NCI-H1092 (cell line): ENCODE measurements at regions not wholly inside any gene's neighbourhood (a gene's known extent, or its start where the extent isn't known, plus 50 kb on each side); places are given as distances from the start of the nearest gene placed in this dataset.
"Not testable (repeated sequence)": the region's sequence is repeated elsewhere in the genome, so short reads cannot be mapped to it uniquely, and the experiment has no call there.

Source experiments
- DNase-seq: peaks from one replicate; lab custom pipeline; 2025; lab: John Stamatoyannopoulos, UW

DNA sequence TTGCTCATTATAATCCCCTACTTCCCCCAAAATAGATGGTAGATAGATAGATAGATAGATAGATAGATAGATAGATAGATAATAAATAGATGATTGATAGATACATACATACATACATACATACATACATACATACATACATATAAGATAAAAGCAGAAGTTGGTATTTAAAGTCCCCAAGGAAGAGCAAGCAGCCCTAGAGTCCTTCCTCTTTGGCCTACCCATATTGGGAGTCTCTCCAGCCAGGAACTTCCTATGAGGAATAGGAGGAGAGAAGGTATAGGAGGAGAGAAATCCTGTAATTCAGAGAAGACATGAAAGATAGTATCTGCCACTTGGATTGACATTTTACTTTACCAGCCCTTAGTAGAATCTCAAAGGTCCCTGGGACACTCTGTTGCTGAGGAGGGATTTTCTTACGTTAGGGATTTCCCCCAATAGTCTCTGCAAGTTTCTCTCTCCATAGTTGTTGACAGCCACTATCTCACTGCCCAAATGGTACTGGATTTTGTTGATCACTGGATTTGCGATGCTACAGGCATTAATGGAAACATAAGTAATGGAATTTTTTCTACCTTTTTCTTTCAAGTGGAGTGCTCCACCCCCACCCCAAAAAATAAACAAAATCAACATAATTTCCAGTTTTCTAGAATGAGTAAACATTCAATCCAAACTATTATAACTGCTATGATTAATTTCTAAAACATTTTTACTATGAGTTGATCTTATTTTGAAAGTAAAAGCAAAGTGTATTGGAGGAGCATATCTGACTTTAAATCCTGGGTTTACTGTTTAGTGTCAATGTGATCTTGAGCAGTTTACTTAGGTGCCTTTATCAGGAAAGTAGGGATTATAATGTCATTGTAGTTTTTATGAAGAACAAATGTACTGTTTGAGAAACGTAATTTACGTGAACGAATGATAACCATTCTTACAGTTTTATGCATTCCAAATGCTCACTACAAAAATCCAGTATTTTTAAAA is 93.2 kb upstream of the TNFSF4 start:
- no peak for DNase-seq

DNA sequence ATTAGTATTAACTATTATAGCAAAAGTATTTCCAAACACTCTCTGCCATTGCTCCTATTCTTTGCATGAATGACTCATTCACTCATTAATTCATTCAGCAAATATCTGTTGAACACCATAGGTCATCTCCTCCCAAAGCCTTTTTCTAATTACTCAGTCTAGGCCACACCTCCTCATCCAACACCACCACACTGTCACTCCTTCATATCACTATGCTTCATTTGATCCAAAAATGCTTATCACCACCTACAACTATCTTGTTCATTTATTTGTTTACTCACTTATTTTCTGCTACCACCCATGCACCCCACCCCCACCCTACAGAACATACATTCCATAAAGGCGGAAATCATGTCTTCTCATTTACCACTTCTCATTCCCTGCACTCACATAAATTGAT is 94.4 kb upstream of the TNFSF4 start:
- no peak for DNase-seq

GRCh38 chr1:173302366-173302765 is 95.2 kb upstream of the TNFSF4 start:
- no peak for DNase-seq

GRCh38 chr1:173302890-173303829 is 96.0 kb upstream of the TNFSF4 start:
- no peak for DNase-seq

- DNase-seq: no peak
Observed at GRCh38 chr1:173303984-173304383, 96.9 kb upstream of the TNFSF4 start.

- no peak for DNase-seq
Observed at GRCh38 chr1:173304529-173305227, 97.5 kb upstream of the TNFSF4 start.

- no peak for DNase-seq
Observed at GRCh38 chr1:173307845-173308244, 100.7 kb upstream of the TNFSF4 start.

GRCh38 chr1:173314656-173315055 is 107.5 kb upstream of the TNFSF4 start:
- no peak for DNase-seq

- DNase-seq: no peak
Observed at GRCh38 chr1:173315296-173315695, 108.2 kb upstream of the TNFSF4 start.

GRCh38 chr1:173318788-173319187 is 111.7 kb upstream of the TNFSF4 start:
- DNase-seq: no peak

DNA sequence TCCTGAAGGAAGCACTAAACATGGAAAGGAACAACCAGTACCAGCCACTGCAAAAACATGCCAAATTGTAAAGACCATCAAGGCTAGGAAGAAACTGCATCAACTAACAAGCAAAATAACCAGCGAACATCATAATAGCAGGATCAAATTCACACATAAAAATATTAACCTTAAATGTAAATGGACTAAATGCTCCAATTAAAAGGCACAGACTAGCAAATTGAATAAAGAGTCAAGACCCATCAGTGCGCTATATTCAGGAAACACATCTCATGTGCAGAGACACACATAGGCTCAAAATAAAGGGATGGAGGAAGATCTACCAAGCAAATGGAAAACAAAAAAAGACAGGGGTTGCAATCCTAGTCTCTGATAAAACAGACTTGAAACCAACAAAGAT is 117.2 kb upstream of the TNFSF4 start:
- not testable (repeated sequence) for DNase-seq

DNA sequence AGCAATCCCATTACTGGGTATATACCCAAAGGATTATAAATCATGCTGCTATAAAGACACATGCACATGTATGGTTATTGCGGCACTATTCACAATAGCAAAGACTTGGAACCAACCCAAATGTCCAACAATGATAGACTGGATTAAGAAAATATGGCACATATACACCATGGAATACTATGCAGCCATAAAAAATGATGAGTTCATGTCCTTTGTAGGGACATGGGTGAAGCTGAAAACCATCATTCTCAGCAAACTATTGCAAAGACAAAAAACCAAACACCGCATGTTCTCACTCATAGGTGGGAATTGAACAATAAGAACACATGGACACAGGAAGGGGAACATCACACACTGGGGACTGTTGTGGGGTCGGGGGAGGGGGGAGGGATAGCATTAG is 120.9 kb upstream of the TNFSF4 start:
- not testable (repeated sequence) for DNase-seq

- no peak for DNase-seq
Observed at GRCh38 chr1:173328961-173329360, 121.8 kb upstream of the TNFSF4 start.

DNA sequence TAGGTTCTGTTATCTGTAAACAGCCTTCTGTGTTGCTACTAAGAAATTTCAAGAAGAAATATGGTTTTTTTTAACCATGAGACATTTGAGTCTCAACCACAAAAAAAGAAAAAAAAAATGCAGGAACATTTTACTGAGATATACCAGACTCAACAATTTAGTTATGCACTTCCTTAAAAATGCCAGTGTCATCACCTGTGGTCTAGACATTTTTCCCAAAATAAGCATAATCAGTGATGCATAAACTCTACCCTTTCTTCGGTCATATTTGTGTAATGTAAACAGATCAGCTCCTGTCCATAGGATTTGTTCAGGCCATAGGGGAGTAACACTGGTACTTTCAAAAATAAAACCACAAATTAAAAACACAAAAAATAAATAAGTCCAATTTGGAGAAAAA is 122.6 kb upstream of the TNFSF4 start:
- no peak for DNase-seq

- DNase-seq: no peak
Observed at GRCh38 chr1:173330149-173330951, 123.2 kb upstream of the TNFSF4 start.

DNA sequence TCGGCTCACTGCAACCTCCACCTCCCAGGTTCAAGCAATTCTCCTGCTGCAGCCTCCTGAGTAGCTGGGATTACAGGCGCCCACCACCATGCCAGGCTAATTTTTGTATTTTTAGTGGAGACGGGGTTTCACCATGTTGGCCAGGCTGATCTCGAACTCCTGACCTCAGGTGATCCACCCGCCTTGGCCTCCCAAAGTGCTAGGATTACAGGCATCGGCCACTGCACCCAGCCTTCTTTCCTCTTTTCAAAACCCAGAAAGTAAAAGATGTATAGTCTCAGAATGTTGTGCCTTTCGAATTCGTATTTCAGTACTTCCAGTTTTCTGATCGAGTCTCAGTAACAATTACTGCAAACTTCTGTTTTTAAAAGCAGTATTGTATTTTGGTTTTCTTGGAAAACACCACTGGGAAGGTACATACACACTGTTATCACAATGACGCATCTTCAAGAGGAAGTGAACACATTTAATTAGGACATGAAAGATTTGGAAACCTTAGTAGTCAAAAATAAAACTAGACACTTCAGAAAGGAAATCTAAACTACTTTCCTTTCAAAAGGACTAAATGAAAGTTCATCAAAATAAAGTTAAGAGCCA is 123.9 kb upstream of the TNFSF4 start:
- not testable (repeated sequence) for DNase-seq

- no peak for DNase-seq
Observed at GRCh38 chr1:173332026-173332425, 124.9 kb upstream of the TNFSF4 start.

- DNase-seq: no peak
Observed at GRCh38 chr1:173333581-173333980, 126.5 kb upstream of the TNFSF4 start.

DNA sequence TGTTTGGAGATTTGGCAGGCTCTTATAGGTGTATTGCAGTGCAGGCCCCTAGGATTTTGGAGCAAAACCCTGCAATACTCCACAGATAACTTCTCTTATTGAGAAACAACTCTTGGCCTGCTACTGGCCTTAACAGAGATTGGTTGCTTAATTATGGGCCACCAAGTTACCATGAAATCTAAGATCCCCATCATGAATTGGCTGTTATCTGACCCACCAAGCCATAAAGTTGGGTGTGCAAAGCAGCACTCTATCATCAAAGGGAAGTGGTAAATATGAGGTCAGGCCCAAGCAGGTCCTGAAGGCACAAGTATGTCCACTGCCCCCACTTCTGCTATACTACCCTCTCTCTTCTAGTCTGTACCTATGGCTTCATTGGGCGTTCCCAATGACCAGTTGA is 130.0 kb upstream of the TNFSF4 start:
- DNase-seq: no peak

DNA sequence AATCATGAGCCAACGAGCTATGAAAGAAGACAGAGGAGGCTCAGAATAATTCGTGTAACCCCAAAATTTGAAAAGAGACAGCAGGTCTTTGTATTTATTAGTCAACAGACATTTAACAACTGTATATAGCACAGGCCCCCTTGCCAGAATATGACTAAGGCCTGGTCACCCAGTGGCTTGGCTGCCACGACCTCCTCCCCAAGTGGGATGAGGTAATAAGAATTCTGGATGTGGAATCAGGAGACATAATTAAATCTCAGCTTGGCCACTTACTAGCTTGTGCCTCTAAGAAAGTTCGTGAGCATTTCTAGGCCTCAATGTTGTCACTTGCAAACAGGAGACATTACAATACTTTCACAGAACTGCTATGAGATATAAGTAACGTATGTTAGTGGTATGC is 134.2 kb upstream of the TNFSF4 start:
- DNase-seq: no peak

GRCh38 chr1:173341971-173342370 is 134.8 kb upstream of the TNFSF4 start:
- no peak for DNase-seq
